ENCODE measurements at regions not wholly inside any gene's neighbourhood (a gene's known extent, or its start where the extent isn't known, plus 50 kb on each side); places are given as distances from the start of the nearest gene placed in this dataset.
A peak's percentile ranks its signal among the peaks of the same experiment; 100 is the strongest.

DNA sequence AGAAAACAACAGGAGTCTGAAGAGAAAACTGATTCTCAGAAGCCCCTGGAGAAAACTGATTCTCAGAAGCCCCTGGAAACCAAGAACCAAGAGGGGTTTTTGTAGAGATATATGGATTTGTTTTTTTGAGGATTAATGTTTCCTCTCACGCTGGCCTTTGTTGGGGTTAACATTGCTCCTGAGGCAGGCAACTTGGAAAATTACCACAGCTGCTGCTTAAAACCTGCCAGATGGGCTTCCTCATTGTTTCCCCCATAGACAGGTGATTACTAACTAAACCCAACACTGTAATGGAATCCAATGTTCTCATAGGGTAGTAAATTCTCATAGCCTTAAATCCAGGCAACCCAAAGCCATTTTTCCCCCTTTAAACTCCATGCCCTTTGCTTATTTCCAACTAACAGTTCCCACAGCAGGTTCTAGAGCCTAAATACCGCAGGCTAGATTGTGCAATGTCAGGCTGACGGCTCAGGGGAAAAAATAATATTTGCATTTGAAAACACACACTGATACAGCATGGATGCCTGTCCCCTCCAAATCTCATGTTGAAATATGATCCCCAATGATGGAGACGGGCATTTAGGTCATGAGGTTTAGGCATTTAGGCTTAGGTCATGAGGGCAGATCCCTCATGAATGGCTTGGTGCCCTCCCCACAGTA lies 272.3 kb upstream of the PKDCC start:
- DNase-seq (ENCODE audit: low spot score in 2 of 2) (no peak), ATAC-seq (no peak)
- Mint-ChIP-seq H3K27ac (no peak overlapping the region), H3K36me3 (no peaks in the 10 kb centered on the region), H3K9me3 (no peaks in the 10 kb centered on the region)

- Mint-ChIP-seq H3K9me3 (no peaks in the 10 kb centered on the region), H3K27ac (no peak overlapping the region), H3K36me3 (no peaks in the 10 kb centered on the region)
- no peak for ATAC-seq
- DNase-seq (ENCODE audit: low spot score in 2 of 2) = no peak
Measured at GRCh38 chr2:41779888-41780287, 267.9 kb upstream of the PKDCC start.

GRCh38 chr2:41782306-41783158 lies 265.3 kb upstream of the PKDCC start:
- ATAC-seq = no peak
- DNase-seq (ENCODE audit: low spot score in 2 of 2) = peak in 1 of 2 donors; percentile 36
- H3K9me3 Mint-ChIP-seq = no peaks in the 10 kb centered on the region

GRCh38 chr2:41784496-41784895 lies 263.3 kb upstream of the PKDCC start:
- no peak overlapping the region for H3K27ac Mint-ChIP-seq

More at GRCh38 chr2:41782306-41783158, 265.3 kb upstream of the PKDCC start:
- H3K27ac Mint-ChIP-seq = no peak overlapping the region
- no peaks in the 10 kb centered on the region for H3K36me3 Mint-ChIP-seq

GRCh38 chr2:41785251-41786022 lies 262.4 kb upstream of the PKDCC start:
- ATAC-seq (no peak), DNase-seq (ENCODE audit: low spot score in 2 of 2) (no peak)
- Mint-ChIP-seq H3K27ac (no peak overlapping the region), H3K36me3 (no peaks in the 10 kb centered on the region), H3K9me3 (peaks cover 0 to 3% of the 10 kb centered on the region in 2 donors)

More at GRCh38 chr2:41784496-41784895, 263.3 kb upstream of the PKDCC start:
- no peak for ATAC-seq
- DNase-seq (ENCODE audit: low spot score in 2 of 2) = no peak
- no peaks in the 10 kb centered on the region for H3K36me3 Mint-ChIP-seq
- no peaks in the 10 kb centered on the region for H3K9me3 Mint-ChIP-seq

GRCh38 chr2:41791523-41791922 lies 256.3 kb upstream of the PKDCC start:
- Mint-ChIP-seq H3K9me3 (peaks cover 0 to 3% of the 10 kb centered on the region in 2 donors), H3K27ac (no peak overlapping the region), H3K36me3 (no peaks in the 10 kb centered on the region)
- DNase-seq (ENCODE audit: low spot score in 2 of 2) (no peak), ATAC-seq (no peak)

DNA sequence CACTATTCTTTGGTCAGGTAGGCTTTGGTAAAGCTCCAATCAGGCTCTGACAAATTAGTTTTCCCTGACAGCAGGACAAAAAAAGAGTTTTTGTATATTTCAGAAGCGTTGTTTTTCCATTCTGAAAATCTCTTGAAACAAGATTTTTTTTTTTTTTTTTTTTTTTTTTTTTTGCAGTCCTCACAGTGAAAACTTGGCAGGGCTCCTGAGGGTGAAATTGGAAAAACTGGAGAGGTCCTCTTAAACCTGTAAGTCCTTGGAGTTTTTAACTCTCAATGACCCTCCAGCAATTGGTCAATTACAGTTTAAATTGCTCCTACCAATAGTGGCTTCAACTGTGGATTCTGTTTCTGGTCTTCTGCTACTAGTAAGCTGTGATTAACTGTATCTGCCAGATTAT lies 244.5 kb upstream of the PKDCC start:
- Mint-ChIP-seq H3K27ac (no peak overlapping the region), H3K9me3 (peaks cover 4 to 7% of the 10 kb centered on the region in 2 donors), H3K36me3 (no peaks in the 10 kb centered on the region)
- DNase-seq (ENCODE audit: low spot score in 2 of 2) (no peak), ATAC-seq (no peak)

DNA sequence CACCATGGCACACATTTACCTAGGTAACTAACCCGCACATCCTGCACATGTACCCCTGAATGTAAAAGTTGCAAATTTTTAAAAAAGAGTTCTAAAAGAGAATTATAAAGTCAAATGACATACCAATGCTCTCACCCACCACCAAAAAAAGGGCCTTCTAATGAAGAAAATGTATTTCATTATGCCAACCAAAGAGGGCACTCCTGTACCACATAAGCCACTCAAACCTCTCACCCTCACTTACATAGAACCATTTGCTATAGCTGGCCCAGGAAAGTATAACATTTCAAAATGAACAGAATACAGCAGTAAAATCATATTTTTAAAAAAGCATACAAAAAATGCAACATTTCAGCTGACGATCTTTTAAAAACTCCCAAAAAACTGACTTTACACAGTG lies 241.5 kb upstream of the PKDCC start:
- ATAC-seq = no peak
- DNase-seq (ENCODE audit: low spot score in 2 of 2) = no peak
- no peaks in the 10 kb centered on the region for H3K36me3 Mint-ChIP-seq
- no peak overlapping the region for H3K27ac Mint-ChIP-seq
- peaks cover 4 to 7% of the 10 kb centered on the region in 2 donors for H3K9me3 Mint-ChIP-seq

GRCh38 chr2:41821167-41821566 lies 226.7 kb upstream of the PKDCC start:
- DNase-seq (ENCODE audit: low spot score in 2 of 2) = no peak
- no peak for ATAC-seq
- H3K9me3 Mint-ChIP-seq = peaks cover 4 to 23% of the 10 kb centered on the region in 2 donors
- H3K36me3 Mint-ChIP-seq = peaks cover 7 to 8% of the 10 kb centered on the region in 2 donors
- H3K27ac Mint-ChIP-seq = no peak overlapping the region

DNA sequence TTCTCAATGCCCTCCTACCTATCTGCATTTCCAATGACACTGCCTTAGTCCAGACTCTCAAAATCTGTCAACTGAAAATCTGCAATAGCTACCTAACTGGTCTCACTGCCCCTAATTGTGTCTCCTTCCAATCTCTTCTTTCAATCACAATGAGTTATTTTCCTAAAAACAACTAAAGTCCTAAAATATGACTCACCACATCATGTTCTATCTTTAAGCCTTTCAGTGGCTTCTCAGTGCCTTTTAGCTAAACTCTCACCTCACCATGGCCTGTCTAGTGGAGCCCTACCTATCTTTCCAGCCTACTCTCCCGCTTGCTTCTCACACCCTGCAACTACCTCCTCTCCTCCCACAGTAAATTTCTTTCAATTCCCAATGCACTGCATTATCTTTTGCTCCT lies 220.9 kb upstream of the PKDCC start:
- ATAC-seq = no peak

GRCh38 chr2:41827354-41827971 lies 220.4 kb upstream of the PKDCC start:
- Mint-ChIP-seq H3K27ac (no peak overlapping the region), H3K9me3 (no peaks in the 10 kb centered on the region), H3K36me3 (no peaks in the 10 kb centered on the region)
- DNase-seq (ENCODE audit: low spot score in 2 of 2) = no peak
- ATAC-seq = no peak

More for the DNA sequence above, 220.9 kb upstream of the PKDCC start:
- Mint-ChIP-seq H3K36me3 (no peaks in the 10 kb centered on the region), H3K9me3 (no peaks in the 10 kb centered on the region), H3K27ac (no peak overlapping the region)
- no peak for DNase-seq (ENCODE audit: low spot score in 2 of 2)

- no peaks in the 10 kb centered on the region for H3K36me3 Mint-ChIP-seq
- H3K27ac Mint-ChIP-seq = no peak overlapping the region
- no peak for ATAC-seq
- DNase-seq (ENCODE audit: low spot score in 2 of 2) = no peak
- H3K9me3 Mint-ChIP-seq = no peaks in the 10 kb centered on the region
Measured at GRCh38 chr2:41828052-41828643, 219.7 kb upstream of the PKDCC start.

- DNase-seq (ENCODE audit: low spot score in 2 of 2) (no peak), ATAC-seq (peak in 1 of 2 donors; percentile 49)
- Mint-ChIP-seq H3K9me3 (no peaks in the 10 kb centered on the region), H3K27ac (no peak overlapping the region), H3K36me3 (no peaks in the 10 kb centered on the region)
Measured at GRCh38 chr2:41829052-41829451, 218.8 kb upstream of the PKDCC start.

DNA sequence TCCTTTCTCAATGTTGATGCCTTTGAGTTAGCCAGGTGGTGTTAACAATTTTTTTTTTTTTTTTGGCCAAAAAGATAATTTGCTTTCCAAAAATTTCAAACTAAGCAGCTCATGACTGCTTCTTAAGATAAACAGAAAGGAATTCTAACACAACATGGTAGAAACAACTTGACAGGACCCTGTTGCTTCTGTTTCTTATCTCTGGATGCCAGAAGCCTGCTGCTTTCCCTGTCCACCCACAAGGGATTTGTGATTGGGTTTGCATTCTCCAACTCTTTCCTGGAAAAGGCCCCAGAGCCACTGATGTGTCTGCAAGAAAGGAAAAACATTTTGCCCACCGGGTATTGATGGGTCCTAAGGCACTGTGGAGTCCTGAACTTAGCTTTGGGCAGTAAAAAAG lies 217.2 kb upstream of the PKDCC start:
- DNase-seq (ENCODE audit: low spot score in 2 of 2) (no peak), ATAC-seq (no peak)
- Mint-ChIP-seq H3K9me3 (no peaks in the 10 kb centered on the region), H3K36me3 (no peaks in the 10 kb centered on the region), H3K27ac (no peak overlapping the region)

GRCh38 chr2:41832218-41832617 lies 215.6 kb upstream of the PKDCC start:
- H3K27ac Mint-ChIP-seq = no peak overlapping the region
- no peaks in the 10 kb centered on the region for H3K9me3 Mint-ChIP-seq
- no peak for DNase-seq (ENCODE audit: low spot score in 2 of 2)
- no peaks in the 10 kb centered on the region for H3K36me3 Mint-ChIP-seq
- no peak for ATAC-seq

DNA sequence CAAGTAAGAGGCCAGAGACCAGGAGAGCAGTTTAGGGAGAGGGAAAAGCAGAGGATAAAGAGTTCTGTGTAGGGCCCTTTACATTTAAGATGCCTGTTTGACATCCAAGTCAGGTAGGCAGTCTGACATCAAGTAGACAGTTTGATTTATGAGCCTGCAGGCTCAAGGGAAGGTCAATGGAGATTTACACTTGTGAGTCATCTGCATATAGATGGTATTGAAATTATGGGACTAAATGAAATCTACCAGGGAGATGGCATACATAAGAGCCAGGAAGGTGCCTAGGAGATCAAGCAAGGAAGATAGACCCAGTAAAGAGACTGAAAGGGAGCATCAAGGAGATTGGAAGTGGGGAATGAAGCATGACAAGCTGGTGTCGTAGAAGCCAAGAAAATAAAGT lies 212.4 kb upstream of the PKDCC start:
- Mint-ChIP-seq H3K9me3 (no peaks in the 10 kb centered on the region), H3K36me3 (no peaks in the 10 kb centered on the region), H3K27ac (no peak overlapping the region)
- ATAC-seq (no peak), DNase-seq (ENCODE audit: low spot score in 2 of 2) (no peak)
